ENCODE measurements at regions not wholly inside any gene's neighbourhood (a gene's known extent, or its start where the extent isn't known, plus 50 kb on each side); places are given as distances from the start of the nearest gene placed in this dataset.

- ChIA-PET POLR2A (no interaction called here), RAD21 (ENCODE audit: low non-redundant PET in 1 of 2, low total read pairs in 2 of 2, uncharacterized antibody in 2 of 2, unreplicated experiment in 2 of 2) (no interaction called here), CTCF (no interaction called here)
- no peak overlapping the region for H3K4me2 ChIP-seq (ENCODE audit: low read length)
- H3K9me2 ChIP-seq (ENCODE audit: insufficient read depth): no peaks in the 10 kb centered on the region
- H3K27ac ChIP-seq (ENCODE audit: low read depth, low read length): no peak overlapping the region
- no peak overlapping the region for H2AFZ ChIP-seq (ENCODE audit: low read depth, low read length, poor library complexity, severe bottlenecking)
- no peaks in the 10 kb centered on the region for H3K4me1 ChIP-seq (ENCODE audit: control insufficient read depth in 1 of 2, insufficient read depth in 2 of 2, low read length in 2 of 2)
- BruUV-seq (replicated peaks): no TSS peak
- H3K9me3 ChIP-seq (ENCODE audit: control insufficient read depth in 1 of 2, insufficient read depth in 1 of 2, low read depth in 1 of 2, low read length in 2 of 2): no peaks in the 10 kb centered on the region; a peak in 1 of 4 replicates
- H3K27me3 ChIP-seq (ENCODE audit: insufficient read depth, low read length): no peaks in the 10 kb centered on the region
- no peaks in the 10 kb centered on the region for H3K79me2 ChIP-seq (ENCODE audit: insufficient read depth, low read length)
- no peak overlapping the region for H3K4me3 ChIP-seq (replicated peaks in 1 of 2; ENCODE audit: low read depth in 1 of 2, low read length in 2 of 2)
- intact Hi-C loops (cut with micrococcal nuclease): no loop called here
- DNase-seq (ENCODE audit: low read depth, low spot score): no peak
- no peaks in the 10 kb centered on the region for H4K20me1 ChIP-seq (ENCODE audit: insufficient read depth)
- TF ChIP-seq POLR2AphosphoS5 (IDR thresholded peaks at IDR 0.05; ENCODE audit: low read depth, low read length): no peak
- no peak for TF ChIP-seq ZBTB33 (IDR thresholded peaks at IDR 0.05; ENCODE audit: extremely low read depth, insufficient replicate concordance, low read length)
- TF ChIP-seq ZFX (IDR thresholded peaks at IDR 0.05): no peak
- TF ChIP-seq REST (IDR thresholded peaks at IDR 0.05; ENCODE audit: low read depth): no peak
- no peak for TF ChIP-seq CEBPB (IDR thresholded peaks at IDR 0.05; ENCODE audit: low read depth)
- no peak for TF ChIP-seq ATF3 (IDR thresholded peaks at IDR 0.05)
- no peak for TF ChIP-seq TCF7L2 (IDR thresholded peaks at IDR 0.05; ENCODE audit: borderline replicate concordance, extremely low read depth, insufficient read depth, insufficient read length)
- TF ChIP-seq EZH2phosphoT487 (IDR thresholded peaks at IDR 0.05; ENCODE audit: borderline replicate concordance): no peak
- no peak overlapping the region for H3K9ac ChIP-seq (ENCODE audit: low read length)
- no peaks in the 10 kb centered on the region for H3K36me3 ChIP-seq (ENCODE audit: control insufficient read depth in 1 of 2, insufficient read depth in 2 of 2, low read length in 2 of 2)
- ATAC-seq: no peak
These were observed 820.2 kb downstream of the TRIML1 start for GRCh38 chr4:188959424-188959823.
